ENCODE measurements at regions not wholly inside any gene's neighbourhood (a gene's known extent, or its start where the extent isn't known, plus 50 kb on each side); places are given as distances from the start of the nearest gene placed in this dataset.

GRCh38 chr9:95752129-95752731 is 123.3 kb upstream of the ERCC6L2 start:
- TF ChIP-seq CTCF (IDR thresholded peaks at IDR 0.05; ENCODE audit: low read depth, low read length, missing control alignments), result no peak
- no peak overlapping the region for H3K4me3 ChIP-seq (ENCODE audit: low read depth, low read length)
- in situ Hi-C loops (cut with HindIII; ENCODE audit: low sequenced_read_pairs), result no loop called here

GRCh38 chr9:95751520-95751790 is 124.0 kb upstream of the ERCC6L2 start:
- no peak overlapping the region for H3K4me3 ChIP-seq (ENCODE audit: low read depth, low read length)
- DNase-seq (ENCODE audit: low read depth), result no peak
- no peak for TF ChIP-seq CTCF (IDR thresholded peaks at IDR 0.05; ENCODE audit: low read depth, low read length, missing control alignments)
- in situ Hi-C loops (cut with HindIII; ENCODE audit: low sequenced_read_pairs), result no loop called here

More at GRCh38 chr9:95752129-95752731, 123.3 kb upstream of the ERCC6L2 start:
- no peak for DNase-seq (ENCODE audit: low read depth)

- in situ Hi-C loops (cut with HindIII; ENCODE audit: low sequenced_read_pairs), result no loop called here
- H3K4me3 ChIP-seq (ENCODE audit: low read depth, low read length), result no peak overlapping the region
- no peak for DNase-seq (ENCODE audit: low read depth)
- no peak for TF ChIP-seq CTCF (IDR thresholded peaks at IDR 0.05; ENCODE audit: low read depth, low read length, missing control alignments)
These were observed 124.6 kb upstream of the ERCC6L2 start for GRCh38 chr9:95750725-95751519.

DNA sequence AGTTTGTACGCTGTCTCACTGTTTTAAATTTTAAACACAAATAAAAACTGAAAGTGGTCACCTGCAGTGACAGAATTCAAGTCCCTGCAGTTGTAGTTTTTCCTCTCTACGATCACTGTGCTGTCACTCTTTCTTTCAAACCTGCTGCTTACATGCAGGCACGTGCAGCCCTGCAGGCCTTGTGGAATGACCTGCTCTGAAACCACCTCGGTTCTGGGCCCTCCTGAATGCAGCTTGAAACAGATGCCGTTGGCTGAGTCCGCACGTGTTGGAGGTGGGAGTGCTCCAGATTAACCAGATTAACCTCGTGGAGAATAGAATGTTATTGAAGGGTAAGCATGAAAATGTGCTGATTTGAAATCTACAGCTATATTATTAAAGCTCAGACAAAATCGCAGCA is 126.0 kb upstream of the ERCC6L2 start:
- in situ Hi-C loops (cut with HindIII; ENCODE audit: low sequenced_read_pairs), result no loop called here
- TF ChIP-seq CTCF (IDR thresholded peaks at IDR 0.05; ENCODE audit: low read depth, low read length, missing control alignments), result no peak
- no peak for DNase-seq (ENCODE audit: low read depth)
- H3K4me3 ChIP-seq (ENCODE audit: low read depth, low read length), result no peak overlapping the region

DNA sequence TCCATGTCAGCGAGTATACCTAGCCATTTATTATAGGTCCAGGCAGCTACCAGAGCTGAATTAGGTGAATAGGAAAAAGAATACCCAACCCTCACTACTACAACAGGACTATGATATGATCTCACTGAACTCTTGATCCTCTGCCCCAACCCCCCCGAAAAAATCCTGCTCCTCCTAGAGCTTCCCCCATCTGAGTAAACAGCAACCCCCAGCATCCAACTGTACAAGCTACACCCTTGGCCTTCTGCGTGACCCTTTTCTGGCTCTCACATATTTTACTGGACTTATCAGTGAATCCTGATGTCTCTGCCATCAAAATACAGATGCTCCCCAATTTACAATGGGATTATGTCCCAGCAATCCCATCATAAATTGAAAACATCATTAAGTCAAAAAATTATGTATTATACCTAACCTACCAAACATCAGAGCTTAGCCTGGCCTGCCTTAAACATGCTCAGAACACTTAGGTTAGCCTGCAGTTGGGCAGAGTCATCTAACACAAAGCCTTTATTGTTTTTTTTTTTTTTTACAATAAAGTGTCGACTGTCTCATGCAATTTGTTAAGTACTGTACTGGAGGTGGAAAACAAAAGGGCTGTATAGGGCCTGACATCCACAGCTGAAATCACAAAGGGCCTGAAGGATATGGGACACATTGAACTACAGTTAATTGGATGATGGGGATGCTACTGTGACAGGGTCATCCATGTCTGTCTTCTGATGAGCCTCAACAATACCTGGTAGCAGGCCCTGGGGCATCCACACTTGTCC is 128.9 kb upstream of the ERCC6L2 start:
- DNase-seq (ENCODE audit: low read depth), result no peak
- no peak for TF ChIP-seq CTCF (IDR thresholded peaks at IDR 0.05; ENCODE audit: low read depth, low read length, missing control alignments)
- H3K4me3 ChIP-seq (ENCODE audit: low read depth, low read length), result no peak overlapping the region
- in situ Hi-C loops (cut with HindIII; ENCODE audit: low sequenced_read_pairs), result no loop called here

- no peak for DNase-seq (ENCODE audit: low read depth)
- H3K4me3 ChIP-seq (ENCODE audit: low read depth, low read length), result no peak overlapping the region
- no peak for TF ChIP-seq CTCF (IDR thresholded peaks at IDR 0.05; ENCODE audit: low read depth, low read length, missing control alignments)
- in situ Hi-C loops (cut with HindIII; ENCODE audit: low sequenced_read_pairs), result no loop called here
These were observed 132.7 kb upstream of the ERCC6L2 start for GRCh38 chr9:95742821-95743220.

Measured in astrocyte of the cerebellum (primary cell).